Stimulated activated CD4-positive, alpha-beta T cell treated with anti-CD3 and anti-CD28 coated beads, Interleukin-2, amount 100 ng/mL, for 48 hours (primary cell): ENCODE measurements at regions not wholly inside any gene's neighbourhood (a gene's known extent, or its start where the extent isn't known, plus 50 kb on each side); places are given as distances from the start of the nearest gene placed in this dataset.

Source experiments
- DNase-seq, 2 donors: peaks; one replicate each; pipeline ENCODE4 v3.0.0-alpha.2; 2020

DNA sequence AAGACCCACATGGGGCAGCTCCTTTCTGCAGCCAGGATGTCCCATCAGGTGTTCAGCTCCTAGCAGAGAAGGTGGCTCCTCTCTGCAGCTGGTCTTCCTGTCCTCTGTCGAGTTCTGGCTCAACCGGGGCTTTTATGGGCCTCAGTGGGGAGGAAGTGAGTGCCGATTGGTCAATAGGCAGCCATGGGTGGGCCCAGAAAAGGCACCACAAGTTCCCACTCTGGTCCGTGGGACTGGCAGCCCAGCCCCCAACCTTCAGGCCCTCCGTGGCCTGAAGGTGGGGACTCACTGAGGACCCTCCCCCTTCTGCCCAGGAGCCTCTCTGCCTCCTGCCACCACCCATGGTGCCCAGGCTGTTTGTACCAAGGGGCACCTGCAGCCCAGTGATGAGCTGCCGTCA is 161.7 kb upstream of the DUSP10 start:
- DNase-seq = no peak

DNA sequence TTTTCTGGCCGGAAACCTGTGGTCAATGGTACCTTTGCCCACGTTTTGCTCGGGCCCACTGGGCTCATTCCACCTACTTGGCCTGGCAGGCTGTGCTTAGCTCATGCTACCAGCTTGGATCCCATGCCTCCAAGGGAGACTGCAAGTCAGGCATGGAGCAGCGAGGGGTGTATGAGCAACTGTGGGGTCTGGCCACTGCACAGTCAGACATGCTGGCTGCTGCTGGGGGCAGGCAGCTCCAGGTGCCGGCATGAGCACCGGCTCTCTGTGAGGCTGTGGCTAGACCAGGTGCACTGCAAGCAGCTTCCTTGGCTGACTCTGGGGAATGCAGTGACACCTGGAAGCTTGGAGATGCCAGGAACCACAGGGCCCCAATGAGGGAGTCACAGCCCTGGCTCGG is 161.1 kb upstream of the DUSP10 start:
- no peak for DNase-seq

DNA sequence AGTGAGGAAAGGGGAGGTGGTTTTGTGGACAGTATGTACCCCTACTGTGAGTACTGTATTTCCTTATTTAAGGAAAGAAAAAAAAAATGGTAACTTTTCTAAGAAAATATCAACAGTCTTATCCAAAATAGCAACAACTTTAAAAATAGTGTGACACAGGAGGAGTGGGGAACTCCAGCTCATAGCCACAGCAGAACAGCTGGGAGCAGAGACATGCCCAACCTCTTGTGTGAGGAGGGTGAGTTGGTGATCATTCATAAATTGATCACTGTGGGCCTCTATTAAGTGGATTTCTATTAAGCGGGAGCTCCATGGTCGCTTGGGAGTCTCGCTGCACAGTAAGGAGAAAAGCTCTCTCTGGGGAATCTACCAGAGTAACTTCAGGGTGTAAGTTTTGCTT is 158.8 kb upstream of the DUSP10 start:
- DNase-seq = no peak

DNA sequence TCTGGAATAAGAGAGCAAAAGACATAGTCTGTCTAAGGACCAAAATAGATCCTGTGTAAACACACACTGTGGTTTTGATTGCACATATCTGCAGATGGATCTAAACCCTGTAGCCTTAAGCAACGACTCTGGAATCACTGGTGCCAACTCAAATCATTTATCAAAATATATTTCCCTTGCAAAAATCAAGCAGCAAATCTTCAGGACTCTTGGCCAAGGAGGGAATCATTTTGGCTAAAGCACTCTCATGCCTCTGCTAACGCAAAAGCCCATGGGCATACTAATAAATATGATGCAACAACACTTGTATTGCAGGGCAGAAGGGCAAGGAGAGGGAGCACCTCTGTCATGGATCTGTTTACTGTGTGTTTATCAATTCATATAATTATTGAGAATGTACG is 155.4 kb upstream of the DUSP10 start:
- DNase-seq = no peak

DNA sequence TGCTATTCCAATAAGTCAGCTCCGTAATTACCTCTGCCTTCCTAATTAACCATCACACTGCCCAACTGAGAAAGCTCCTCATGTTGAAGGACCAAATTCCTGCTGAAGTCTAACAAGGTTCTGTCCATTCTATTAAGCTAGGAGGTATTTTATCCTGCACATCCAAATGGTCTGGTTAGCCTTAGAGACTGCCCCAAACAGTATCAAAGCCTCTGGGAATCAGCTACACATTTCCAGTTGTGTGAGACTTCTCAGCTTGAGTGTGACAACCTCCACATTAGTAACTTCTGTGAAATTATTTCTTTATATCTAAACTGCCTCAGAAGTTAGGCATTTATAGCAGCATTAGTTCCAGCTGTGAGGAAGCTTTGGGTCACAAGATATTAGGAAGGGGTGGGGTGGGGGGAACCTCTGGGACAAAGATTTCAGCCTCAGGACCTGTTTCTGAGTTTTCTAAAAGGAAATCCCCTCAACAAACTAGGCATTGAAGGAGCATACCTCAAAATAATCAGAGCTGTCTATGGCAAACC is 150.5 kb upstream of the DUSP10 start:
- no peak for DNase-seq

DNA sequence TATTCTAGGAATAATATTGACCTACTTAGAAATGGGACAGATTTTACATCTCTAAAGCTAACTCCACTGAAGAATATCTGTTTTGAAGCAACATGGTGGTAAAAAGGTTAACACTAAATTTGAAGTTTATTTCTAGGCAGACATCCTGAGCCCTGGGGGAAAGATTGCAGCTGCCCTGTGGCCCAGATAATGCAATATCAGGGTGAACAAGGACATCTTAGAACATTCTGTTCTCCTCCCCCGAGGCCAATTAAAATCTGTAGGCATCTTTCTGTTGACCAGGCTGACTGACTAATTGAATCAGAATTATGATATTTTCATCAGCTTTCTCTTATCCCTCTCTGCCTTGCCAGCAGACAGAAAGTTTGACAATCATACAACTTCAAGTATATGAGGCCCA is 149.8 kb upstream of the DUSP10 start:
- DNase-seq = no peak

DNA sequence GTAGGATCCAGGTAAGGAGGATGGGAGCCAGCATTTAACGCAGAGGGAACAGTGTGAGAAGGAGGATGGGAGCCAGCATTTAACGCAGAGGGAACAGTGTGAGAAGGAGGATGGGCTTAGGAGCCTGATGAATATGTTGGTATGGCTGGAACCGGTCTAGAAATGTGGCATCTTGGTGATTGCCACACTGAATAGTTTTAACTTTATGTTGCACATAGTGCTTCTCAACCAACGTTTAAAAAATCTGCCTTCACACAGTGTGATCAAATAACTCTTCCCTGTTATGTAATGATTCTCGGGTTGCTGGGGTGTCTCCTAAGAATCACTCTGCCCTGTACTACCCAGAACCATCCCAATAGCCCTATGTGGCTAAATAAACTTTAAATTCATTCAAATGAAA is 146.9 kb upstream of the DUSP10 start:
- no peak for DNase-seq

DNA sequence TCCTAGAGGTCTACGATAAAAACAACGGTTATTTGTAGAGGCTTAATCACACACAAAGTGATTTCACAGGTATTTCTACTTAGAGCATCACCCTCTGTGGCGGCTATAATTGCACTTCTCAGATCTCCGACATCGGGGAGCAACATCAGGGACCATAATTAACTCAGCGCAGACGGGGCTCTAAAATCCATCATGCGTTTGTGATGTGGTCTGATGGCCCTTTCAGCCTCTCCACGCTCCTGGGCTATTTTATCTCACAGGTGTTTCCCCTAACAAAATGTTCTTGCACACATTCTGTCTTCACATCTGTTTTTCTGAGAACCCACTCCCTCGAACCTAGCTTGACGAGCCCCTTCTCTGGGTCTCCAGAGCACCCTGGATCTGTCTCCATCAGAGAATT is 146.3 kb upstream of the DUSP10 start:
- no peak for DNase-seq

DNA sequence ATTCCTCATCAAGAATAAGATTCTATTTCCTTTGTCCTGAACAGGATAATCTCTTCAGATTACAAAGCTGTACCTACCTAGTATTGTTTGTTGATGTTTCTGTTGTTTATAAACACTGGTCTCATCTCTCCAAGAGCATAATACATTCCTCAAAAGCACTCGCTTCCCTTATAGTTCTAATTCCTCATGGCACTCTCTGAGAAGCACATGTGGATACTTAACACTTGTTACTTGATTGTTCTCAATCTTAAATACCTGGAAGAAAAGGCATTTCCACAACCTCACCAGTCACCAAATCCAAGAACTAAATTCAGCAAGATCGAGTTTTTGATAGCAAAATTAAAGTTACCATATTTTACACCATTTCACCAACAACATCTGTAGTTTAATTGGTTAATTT is 145.9 kb upstream of the DUSP10 start:
- no peak for DNase-seq

DNA sequence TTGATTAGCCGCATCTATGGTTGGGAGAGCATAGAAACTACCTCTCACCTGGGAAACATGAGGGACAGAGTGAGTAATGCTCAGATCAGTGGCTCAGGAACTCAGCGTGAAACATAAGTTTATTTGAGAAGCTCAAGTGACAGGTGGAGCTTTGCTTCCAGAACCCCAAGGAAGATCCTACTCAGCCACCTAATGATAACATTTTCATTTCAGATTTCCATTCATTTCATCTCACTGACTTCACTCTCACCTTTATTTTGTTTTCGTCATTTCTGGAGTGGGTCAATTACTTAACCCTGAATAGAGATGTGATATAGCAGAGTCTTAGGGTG is 145.5 kb upstream of the DUSP10 start:
- DNase-seq = no peak

DNA sequence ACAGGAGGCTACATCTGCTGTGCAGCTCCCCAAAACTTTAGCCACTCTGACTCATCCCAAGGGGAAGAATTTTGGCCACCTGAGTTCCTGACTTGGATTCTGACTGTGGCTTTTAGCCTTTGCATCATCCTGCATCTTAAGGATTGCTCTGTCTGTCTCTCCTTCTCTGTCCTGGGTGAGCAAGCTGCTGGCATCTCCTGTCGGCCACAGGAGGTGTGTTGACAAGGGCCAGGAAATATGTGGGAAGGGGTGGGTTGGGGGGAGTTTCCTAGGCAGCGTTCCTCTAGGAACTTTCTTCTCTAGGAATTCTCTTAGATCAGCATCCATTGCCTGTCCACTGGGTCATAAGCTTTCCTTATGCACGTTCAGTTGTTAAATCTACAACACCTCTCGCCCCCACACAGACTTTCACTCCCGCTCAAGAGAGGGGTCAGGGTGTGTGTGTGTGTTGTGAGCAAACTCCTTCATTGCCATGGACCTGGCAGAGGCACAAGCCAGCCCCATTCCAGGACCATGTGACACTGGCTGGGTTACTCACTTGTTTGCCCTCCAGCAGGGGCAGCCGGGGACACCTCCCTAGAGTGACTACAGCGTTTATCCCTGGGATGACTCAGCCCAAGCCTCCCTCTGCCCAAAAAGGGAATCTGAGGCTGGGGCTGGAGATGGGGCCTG is 145.0 kb upstream of the DUSP10 start:
- no peak for DNase-seq

DNA sequence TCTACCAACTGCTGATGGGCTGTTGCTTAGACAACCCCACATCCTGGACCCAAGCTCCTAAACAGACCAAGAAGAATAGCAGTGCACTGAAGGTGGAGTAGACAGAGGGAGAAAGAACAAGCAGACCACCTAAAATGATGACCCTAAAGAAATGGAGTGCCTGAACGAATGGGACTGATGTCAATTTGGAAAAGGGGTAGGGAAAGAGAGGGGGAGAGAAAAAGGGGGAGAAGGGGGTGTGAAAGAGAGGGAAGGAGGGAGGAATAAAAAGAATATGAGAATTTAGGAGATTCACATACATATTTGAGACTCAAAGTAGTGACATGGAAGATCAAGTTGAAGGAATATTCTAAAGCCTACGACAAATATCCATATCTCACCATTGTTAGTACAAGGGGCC is 144.4 kb upstream of the DUSP10 start:
- DNase-seq = no peak

DNA sequence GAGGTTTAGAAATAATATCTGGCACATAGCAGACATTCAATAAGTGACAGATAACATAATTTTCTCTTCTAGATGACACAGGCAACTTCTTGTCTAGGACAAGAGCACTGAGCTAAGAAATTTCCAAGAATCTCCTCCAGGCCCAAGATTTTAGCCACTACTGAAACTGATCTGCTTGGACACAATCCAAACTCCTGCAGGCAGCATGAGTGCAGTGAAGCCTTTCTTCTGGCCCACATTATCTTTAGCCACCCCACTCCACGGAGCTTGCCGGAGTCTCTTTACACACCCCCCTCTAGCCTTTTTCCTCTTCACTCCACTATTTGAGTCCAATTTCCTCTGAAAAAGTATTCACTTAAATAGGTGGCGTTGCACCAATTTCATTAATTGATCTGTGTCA is 142.9 kb upstream of the DUSP10 start:
- no peak for DNase-seq

DNA sequence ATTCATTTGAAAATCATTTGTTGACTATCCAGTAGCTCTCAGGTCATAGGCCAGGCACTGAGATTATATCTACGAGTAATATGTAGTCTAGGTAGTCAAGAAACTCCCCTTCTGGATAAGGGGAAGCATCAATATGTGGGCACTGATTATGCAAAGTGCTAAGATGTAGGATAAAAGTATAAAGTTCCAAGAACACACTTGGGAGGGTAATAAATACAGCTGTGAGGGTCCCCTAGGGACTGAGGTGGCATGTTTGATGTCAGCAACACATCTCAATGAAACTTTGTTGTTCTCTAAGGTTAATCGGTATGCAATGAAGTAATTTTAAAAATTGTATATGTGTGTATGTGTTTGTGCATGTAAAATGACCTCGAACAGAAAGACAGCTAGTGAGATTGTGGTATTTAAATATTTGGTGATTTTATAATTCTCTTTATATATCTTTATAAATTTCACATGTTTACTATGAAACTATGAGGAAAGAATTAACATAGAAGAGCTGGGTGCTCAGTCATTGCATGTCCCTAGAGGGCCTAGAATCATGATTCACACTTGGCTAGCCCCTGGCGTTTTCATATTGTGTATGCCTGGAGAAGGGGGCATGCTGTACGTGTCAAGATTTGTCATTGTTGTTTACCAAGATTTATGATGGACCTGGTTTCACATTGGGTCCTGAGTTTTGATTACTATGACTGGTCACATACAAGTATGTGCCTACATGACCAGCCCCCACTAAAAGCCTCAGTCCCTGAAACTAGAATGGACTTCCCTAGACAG is 140.1 kb upstream of the DUSP10 start:
- no peak for DNase-seq

DNA sequence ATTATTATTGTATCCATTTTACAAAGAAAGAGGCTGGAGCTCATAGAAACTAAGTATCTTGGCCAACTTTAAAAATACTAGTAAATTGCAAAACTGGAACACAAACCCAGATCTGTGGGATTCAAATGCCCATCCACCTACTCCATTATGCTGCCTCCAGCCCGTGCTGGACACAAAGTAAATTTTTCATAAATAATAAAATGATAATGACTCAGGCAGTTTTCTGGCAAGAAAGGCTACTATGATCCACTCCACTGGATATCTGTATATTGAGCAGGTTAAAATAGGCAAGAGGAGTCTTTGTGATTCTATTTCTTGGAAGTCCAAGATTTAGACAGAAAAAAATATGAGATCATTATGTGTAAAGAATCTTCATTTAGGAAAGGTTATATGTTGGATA is 138.3 kb upstream of the DUSP10 start:
- DNase-seq = no peak

DNA sequence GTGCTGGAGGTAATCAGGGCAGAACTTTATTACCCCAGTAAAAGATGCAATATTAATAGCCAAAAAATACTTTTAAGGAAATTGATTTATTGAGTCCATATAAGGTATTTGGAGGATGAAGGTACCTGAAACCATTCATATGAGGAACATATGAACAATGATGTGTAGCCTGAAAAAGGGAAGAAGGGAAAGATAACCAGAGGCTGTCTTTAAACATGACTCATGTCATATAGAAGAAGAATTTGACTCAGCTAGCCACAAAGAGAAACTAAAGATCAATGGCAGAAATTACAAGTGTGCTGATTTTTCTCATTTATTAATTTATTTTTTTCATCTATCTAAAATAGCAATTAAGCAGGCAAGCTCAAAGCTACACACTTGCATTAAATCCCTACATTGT is 136.2 kb upstream of the DUSP10 start:
- DNase-seq = no peak

DNA sequence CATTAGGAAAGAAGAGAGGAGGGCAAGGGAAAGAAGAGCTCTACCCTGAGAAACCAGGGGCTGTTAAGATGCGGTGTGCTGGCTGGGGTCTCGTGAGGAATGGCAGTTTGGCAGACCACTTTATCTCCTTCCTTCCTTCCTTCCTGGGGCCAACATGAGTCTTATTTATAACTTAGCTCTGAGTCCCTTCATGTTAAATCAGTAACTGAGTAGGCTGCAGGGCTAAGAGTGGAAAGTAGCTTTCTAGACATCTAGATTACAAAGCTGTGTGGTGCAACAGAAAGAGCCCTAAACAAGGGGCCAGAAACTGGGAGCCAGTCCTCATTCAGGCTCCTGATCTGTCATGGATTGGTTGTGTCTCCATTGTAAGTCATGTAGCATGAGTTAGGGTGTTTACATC is 135.4 kb upstream of the DUSP10 start:
- DNase-seq = no peak

DNA sequence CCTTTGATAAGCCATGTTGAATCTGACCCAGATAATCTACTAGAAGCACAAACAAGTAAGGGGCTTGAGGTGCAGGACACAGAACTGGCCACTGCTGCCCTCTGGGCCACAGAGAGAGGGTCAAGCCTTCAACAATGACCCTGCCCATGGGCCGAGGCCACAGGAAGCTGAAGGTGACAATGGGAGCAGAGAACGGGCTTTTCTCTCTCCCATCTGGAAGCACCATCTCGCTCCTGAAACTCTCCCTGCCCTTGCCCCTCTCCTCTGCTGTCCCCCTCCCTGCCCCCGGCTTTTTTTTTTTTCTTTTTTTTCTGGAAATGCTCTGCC is 133.1 kb upstream of the DUSP10 start:
- no peak for DNase-seq

DNA sequence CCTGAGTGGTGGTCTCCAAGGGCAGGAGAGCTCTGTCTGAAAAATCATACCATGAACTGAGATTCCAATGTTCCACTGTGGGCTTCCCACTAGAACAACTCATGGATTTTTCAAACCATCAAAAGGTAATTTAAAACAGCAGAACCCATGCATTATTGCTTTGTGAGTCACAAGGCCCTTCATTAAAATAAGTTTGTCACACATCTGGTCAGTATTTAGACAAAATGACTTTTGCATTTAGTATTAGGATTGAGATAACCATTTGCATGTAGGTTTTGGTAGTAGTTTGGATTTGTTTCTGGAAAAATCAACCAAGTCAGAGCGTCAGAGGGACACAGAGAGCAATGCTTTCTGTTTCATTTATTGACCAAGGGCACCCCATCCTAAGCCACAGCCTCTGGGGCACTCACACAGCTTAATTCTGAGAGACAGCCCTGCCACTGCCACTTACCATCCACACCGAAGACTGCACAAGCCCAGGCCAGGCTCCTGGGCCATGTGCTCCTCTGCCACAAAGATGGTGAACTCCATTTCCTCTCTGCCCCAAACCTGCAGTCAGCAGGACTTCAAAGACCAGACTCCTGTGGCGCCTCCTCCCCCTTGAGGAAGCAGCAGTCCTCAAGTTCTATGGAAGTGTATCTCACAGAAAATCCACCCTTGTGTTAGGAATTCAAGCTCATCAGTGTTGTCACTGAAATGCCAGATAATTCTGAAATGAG is 132.6 kb upstream of the DUSP10 start:
- no peak for DNase-seq

DNA sequence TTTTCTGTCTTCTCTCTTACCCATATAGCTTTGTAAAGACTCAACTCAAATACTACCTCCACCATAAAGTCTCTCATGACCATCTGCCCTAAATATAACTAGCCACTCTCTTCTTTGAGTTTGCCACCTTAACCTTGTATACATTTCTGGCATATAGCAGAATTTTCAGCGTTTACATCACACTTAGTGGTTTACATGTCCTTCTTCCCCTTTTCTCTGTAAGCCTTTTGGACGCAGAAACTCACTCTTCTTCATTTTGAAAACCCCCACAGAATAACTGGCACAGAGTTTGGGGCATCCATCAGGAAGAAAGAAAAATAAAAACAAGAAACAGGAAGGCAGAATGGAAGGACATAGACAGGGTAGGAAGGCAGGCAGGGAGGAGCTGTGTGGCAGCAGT is 131.8 kb upstream of the DUSP10 start:
- no peak for DNase-seq

DNA sequence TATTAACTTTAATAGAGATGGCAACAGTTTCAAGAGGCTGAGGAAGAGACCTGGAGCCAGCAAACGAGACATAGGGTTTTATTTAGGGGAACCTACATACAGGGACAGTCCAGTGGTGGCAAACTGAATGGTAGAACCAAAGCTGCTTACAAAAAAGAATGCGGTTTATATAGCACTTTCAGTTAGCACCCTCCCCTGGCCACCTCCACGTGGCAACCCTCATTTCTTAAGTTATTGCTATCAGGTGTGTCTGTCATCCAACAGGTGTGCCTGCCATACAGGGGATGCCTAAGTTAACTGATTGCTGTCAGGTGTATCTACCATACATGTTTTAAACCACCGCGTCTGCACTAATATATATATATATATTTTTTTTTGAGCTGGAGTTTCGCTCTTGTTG is 129.2 kb upstream of the DUSP10 start:
- no peak for DNase-seq

DNA sequence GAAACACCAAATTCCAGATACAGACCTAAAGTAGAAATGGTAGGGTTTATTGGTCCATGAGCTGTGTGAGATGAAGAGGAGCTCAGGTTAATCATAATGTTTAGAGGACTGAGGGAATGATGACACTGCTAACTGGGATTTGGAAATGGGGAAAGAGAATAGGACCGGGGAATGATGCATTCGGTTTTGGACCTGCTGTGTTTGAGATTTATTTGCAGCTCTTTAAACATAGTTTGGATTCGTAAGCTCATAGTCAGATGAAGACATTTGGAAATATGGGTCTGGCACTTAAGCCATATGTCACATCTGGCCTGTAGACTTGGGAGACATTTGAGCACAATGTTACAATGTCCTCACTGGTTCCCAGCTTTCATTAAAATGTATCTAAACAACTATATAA is 127.9 kb upstream of the DUSP10 start:
- DNase-seq = no peak

DNA sequence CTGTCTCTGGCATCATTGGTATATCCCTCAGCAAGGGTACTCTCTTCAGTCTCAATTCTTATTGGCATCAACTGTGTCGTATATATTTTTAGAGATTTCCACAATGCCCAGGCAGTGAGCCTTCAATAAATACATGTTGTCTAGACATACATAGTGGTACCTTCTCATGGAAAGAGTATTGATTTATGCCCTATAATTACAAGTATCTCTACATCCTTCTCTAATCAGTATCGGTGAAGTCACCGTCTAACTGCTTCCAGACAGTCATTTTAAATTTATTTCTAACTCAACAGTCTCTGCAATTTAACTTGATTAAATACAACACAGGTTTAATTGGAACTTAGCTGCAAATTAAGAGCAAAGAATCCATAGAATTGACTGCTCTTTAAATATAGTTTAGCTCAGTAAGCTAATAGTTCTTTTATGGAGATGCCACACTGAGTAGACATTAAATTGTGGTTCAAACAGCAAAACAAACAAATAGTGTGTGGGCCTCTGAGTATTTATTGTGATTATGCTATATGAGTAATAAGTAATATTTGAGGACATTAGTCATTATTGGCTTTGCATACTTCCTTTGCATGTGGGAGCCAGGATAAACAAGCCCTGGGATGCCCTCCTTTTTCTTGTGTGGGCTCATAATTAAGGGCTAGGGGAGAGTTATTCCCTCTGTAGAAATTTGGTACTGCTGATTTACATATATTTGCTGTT is 126.9 kb upstream of the DUSP10 start:
- DNase-seq = no peak

DNA sequence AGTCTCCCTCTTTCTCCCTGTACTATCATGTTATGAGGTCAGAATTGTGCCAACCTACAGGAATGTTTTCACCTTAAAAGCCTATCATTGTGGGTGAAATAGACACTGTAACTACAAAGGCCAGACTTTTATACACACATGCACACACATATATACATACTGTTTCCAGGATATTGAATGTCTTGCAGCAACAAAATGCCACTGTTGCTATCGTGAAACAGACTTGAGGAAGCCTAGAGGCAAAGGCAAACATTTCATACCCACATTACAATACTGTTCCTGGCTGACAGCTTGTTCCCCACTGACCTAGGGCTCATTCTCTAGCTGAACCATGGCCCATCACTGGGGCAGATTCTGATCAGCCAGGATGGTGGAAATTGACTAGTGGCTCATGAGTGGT is 125.1 kb upstream of the DUSP10 start:
- no peak for DNase-seq
